Stimulated activated CD4-positive, alpha-beta T cell treated with anti-CD3 and anti-CD28 coated beads, Interleukin-15, amount 100 ng/mL, for 48 hours (primary cell): ENCODE measurements at regions not wholly inside any gene's neighbourhood (a gene's known extent, or its start where the extent isn't known, plus 50 kb on each side); places are given as distances from the start of the nearest gene placed in this dataset.

Experiments
- DNase-seq, 2 donors: peaks; one replicate each; pipeline ENCODE4 v3.0.0-alpha.2; 2020; ENCODE audit warnings: low read depth in 2 of 2

- peak in 1 of 2 donors; percentile 26 for DNase-seq
These were observed 257.3 kb upstream of the CXCR4 start for GRCh38 chr2:136375017-136375901.

GRCh38 chr2:136373841-136374240, 255.9 kb upstream of the CXCR4 start:
- no peak for DNase-seq

- DNase-seq = no peak
These were observed 255.1 kb upstream of the CXCR4 start for GRCh38 chr2:136373029-136373428.

- no peak for DNase-seq
These were observed 246.0 kb upstream of the CXCR4 start for GRCh38 chr2:136363900-136364299.

GRCh38 chr2:136363470-136363869, 245.5 kb upstream of the CXCR4 start:
- DNase-seq = no peak

GRCh38 chr2:136362676-136363390, 244.9 kb upstream of the CXCR4 start:
- no peak for DNase-seq

GRCh38 chr2:136361521-136361920, 243.6 kb upstream of the CXCR4 start:
- DNase-seq = no peak

GRCh38 chr2:136360790-136361189, 242.8 kb upstream of the CXCR4 start:
- DNase-seq = no peak

GRCh38 chr2:136359121-136359965, 241.4 kb upstream of the CXCR4 start:
- DNase-seq = no peak

- DNase-seq = no peak
These were observed 240.6 kb upstream of the CXCR4 start for GRCh38 chr2:136358576-136358975.

GRCh38 chr2:136357007-136357380, 239.0 kb upstream of the CXCR4 start:
- DNase-seq = no peak

GRCh38 chr2:136356125-136357006, 238.4 kb upstream of the CXCR4 start:
- DNase-seq = no peak

- no peak for DNase-seq
These were observed 233.7 kb upstream of the CXCR4 start for GRCh38 chr2:136351684-136352083.

GRCh38 chr2:136347981-136348380, 230.0 kb upstream of the CXCR4 start:
- no peak for DNase-seq

GRCh38 chr2:136344339-136344738, 226.4 kb upstream of the CXCR4 start:
- DNase-seq = no peak

- DNase-seq = no peak
These were observed 224.2 kb upstream of the CXCR4 start for GRCh38 chr2:136342138-136342537.

GRCh38 chr2:136334967-136335366, 217.0 kb upstream of the CXCR4 start:
- no peak for DNase-seq

- DNase-seq = no peak
These were observed 214.6 kb upstream of the CXCR4 start for GRCh38 chr2:136332436-136333095.

GRCh38 chr2:136331226-136331625, 213.3 kb upstream of the CXCR4 start:
- DNase-seq = no peak

- DNase-seq = no peak
These were observed 210.4 kb upstream of the CXCR4 start for GRCh38 chr2:136328207-136328795.
